ENCODE measurements at regions not wholly inside any gene's neighbourhood (a gene's known extent, or its start where the extent isn't known, plus 50 kb on each side); places are given as distances from the start of the nearest gene placed in this dataset.

DNA sequence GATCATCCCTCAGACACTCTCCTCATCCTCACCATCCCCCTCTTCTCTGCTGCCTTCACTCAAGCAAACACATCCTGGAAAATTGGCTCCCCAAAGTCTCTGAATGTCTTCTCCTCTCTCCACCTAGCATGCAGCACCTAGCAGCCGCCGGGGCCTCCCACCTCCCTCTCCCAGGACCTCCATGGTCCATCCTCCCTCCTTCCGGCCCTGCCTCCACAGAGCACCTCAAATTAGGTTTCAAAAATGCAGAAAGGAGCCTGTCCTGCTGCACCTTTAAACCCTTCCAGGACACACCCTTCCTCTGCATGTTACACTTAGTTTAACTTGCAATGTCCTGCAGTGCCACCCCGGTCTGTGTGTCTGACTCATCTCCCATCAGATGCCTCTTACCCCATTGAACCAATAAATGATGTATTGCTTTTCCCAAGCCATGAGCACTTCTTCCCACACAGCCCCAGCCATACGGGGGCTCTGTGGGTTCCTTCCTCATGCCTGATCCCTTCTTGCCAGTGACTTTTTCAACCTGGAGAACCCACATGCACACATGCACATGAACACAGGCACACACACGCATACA is 582.5 kb upstream of the MGMT start:
- FAIRE-seq = no peak

DNA sequence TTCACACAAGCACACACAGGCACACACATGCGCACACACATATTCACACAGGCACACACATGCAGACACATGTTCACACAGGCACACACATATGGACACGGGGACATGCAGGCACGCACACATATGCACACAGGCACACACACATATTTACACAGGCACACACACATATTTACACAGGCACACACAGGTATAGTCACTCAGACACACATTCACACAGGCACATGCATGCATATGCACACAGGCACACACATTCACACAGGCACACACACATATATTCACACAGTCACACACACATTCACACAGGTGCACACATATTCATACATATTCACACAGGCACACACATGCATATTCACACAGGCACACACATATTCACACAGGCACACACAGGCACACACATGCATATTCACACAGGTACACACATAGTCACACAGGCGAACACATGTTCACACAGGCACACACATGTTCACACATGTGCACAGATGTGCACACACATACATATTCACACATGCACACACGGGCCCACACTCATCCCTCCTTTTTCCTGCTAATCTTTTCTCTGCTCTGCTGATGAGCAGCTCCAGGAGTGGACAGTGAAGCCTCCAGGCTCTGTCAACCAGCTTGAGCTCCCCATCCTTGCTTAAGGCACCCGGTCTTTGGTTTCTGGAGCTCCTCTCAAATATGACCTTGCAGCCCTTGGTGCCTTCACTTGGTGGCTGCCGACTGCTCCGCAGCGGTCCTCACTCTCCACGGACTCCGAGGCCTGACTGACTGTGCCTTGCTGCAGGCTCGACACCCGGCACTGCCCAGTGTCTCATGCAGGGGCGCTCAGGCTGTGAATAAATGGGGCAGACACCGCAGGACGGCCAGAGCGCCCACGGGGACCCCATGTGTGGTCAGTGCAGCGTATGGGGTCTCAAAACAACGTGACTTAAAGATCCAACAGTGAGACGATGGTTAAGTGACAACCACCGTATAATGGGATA is 581.2 kb upstream of the MGMT start:
- no peak for FAIRE-seq

DNA sequence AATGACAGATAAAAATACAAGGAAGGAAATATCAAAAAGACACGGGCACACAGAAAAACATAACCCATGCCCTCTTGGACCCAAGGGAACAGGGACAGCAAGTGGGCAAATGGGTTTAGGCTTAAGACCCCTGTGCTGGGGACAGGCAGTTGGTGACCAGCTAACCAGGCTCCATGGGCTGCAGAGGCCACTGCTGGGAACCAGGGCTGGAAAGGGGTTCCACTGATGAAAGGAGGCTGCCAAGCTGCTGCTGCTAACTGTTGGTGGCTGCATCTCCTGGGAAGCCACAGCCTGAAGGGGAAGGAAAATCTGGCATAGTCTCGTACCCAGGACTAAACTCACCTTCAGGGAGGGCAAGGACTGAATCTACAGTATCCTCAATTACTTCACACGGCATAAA is 579.2 kb upstream of the MGMT start:
- FAIRE-seq = no peak

DNA sequence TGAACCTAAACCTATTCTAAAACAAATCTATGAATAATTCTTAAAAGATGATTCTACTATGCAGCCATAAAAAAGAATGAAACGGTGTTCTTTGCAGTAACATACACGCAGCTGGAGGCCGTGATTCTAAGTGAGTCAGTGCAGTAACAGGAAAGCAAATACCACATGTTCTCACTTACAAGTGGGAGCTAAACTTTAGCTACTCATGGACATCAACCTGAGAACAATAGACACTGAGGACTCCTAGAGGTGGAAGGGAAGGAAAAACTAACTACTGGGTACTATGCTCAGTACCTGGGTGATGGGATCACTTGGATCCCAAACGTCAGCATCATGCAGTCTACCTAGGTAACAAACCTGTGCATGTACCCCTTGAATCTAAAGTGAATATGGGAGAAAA is 575.0 kb upstream of the MGMT start:
- no peak for FAIRE-seq

DNA sequence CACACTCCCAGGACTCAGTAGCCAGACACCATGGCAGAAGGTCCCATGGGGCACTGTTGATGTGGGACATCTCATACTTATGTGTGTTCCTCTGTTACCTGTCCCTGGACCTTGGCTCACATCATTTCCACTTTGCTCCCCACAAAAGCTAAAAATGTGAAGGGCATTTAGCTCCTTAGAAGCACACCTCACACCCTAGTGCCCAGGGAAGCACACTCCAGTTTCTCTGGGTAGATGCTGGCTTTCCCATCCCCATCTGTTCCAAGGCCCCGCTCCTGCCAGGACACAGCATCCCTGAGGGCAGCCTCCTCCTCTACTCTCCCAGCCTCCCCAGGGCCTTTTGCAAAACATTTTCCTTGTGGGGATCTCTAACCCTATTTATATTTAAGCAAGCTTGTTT is 572.4 kb upstream of the MGMT start:
- no peak for FAIRE-seq

DNA sequence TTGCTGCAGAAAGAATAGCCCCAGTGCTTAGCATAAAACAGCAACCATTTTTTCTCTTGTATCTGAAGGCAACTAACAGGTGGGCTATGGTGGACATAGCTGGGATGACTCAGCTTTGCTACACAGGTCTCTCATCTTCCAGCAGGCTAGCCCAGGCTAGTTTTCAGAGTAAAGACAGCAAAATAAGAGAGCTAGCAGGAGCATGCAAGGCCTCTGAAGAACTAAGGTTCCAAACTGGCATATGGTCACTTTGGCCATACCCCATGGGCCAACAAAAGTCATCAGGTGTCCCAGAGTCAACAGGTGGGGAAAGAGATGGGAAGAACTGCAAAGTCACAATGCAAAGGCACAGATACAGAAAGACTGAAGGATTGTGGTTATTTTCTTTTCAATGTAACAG is 571.6 kb upstream of the MGMT start:
- FAIRE-seq = no peak

DNA sequence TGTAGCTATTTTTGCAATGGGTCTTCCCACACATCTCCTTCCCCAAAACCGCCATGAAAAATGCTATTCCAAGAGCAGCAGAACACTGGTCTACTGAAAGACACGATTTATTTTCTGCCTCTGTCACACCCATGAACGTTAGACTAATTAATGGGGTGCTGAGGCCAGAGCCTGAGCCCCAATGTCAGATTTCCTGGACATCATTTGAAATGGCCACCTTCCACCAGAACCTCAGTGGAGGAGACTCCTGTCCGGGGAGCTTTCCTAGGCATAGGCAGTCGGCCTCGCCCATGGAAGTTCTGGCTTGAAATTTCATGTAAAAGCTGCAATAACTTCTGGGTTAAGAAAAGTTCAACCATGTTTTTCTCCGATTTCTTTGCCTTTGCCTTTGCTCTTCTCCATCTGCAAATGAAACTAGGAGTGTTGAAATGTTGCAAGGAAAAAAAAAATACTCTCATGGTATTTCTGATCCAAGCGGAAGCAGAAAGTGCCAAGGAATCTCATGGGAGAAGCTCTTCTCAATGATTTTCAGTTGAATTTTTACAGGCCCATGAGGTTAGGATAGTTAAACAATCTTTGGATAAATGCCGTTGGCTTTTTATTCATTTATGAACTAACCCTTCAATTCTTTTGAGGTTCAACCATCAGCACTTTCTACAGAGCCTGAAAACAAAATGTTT is 570.8 kb upstream of the MGMT start:
- FAIRE-seq = no peak

DNA sequence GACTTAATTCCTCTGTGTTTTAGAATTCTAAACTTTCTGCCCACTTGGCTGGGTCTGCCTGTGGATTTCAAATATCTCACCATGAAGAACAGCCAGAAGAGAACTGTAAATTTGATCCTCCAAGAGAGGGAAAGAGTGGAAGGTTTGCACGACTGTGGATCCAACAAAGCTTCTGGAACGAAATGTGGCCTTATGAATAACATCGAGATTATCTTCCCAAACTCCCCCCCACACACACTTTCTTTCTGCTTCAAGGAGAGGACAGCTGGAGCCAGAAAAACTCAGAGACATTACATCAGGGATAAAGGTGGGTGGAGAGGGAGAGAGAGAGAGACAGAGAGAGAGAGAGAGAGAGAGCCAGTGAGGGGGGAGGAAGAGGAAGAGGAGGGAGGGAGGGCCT is 570.1 kb upstream of the MGMT start:
- FAIRE-seq = no peak

DNA sequence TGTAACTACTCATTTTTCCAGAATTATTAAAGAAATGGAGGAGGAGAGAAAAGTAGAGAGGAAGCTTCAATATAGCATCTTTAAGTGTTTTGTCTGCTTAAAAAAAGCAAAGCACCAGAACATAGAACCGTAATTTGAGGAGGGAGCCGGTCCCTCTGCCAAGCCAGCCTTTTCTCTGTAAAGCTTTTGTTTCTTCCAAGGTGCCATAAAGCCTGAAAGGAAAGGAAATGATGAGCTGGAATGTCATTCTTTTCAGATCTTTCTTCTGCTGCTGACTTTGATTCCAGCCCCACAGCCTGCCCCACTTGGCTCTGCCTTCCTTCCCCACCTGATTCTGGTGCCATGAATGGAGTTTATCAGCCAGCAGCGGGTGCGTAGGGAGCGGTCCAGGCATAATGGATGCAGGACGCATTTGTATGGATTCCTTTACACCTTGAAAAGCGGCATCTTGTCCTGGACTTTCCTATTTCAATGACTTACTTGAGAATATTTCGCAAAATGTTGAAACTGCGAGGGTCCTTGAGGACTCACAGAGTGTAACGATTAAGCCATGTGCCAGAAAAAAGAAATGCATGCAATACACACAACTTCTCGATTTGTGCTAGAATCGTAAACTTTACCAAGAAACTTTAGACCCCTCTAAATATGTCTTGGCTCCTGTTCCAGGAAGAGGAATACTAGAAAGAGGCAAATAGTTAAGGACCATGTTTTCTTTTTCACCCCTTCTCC is 569.5 kb upstream of the MGMT start:
- no peak for FAIRE-seq

DNA sequence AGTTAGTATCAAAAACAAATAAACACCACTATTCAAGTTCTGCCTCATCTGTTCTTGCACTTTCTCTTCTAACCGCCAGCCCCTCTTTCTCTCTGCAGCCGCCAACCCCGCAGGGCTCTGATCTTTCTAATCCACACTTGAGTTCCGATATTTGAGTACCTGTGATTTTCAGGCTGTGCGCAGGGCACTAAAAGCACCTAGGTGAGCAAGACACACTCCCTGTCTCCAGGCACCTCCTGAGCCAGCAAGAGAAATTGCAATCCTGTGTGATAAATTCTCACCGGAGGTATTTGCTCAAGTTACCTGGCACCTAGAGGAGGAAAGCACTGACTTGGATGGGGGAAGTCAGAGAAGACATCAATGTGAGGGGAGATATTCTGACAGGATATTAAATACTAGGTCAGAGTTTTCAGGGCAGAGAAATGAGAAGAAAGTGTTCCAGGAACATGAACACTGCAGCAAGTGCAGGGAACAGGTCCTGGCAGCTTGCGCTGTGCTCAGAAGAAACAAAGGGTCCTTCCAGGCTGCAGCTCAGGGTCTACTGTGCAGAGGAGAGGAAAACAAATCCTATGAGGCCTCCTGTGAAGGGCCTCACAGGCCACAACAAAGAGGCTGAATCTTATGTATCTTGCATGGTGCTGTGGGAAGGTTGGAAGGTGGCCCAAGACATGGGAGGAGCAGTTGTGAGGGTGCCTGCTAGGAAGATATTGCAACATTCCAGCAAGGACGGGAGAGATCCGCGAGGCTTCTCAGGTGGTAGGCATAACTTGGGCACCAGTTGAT is 568.7 kb upstream of the MGMT start:
- no peak for FAIRE-seq

DNA sequence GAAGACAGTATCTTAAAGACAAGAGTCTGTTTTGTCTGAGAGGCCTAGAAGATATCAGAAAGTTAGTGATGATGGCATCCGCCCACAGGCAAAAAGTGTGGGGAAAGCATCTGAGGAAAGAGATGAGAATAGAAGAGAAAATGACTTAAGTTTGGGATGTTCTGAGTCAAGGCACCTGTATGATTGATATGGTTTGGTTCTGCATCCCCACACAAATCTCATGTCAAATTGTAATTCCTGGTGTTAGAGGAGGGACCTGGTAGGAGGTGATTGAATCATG is 568.2 kb upstream of the MGMT start:
- no peak for FAIRE-seq

DNA sequence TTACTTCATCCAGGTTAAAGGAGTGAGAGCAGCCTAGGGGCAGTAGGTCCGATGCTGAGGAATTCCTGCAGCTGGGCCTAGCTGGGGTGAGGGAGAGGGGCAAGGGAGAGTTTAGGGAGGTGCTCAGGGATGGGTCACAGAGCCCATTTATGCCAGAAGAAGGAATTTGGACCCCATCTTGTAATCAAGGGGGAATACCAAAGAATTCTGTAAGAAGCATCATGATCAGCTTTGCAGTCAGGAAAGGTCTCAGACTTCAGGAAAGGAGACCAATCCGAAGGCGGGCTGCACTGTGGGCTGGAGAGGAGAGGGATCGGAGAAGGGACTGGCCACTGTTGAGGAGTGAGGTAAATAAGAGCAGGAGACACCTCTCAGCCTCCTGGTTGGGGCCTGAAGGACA is 566.6 kb upstream of the MGMT start:
- no peak for FAIRE-seq

DNA sequence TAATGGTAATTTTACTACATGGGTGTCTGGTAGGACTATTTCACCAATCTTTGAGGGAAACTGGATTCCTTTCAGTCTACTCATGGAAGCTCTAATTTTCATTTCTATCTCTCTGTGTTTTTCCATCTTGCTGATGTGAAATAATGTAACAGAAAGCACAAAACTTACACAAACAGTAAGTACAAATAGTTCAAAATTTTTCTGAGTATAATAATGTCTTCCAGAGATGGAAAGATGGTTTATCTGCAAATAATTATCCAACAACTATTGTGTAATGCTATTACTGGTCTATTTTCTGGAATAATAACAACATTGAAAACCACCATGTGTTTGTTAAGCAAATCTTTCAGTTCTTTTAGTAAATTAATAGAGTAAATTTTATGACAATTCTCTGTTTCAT is 565.8 kb upstream of the MGMT start:
- no peak for FAIRE-seq

DNA sequence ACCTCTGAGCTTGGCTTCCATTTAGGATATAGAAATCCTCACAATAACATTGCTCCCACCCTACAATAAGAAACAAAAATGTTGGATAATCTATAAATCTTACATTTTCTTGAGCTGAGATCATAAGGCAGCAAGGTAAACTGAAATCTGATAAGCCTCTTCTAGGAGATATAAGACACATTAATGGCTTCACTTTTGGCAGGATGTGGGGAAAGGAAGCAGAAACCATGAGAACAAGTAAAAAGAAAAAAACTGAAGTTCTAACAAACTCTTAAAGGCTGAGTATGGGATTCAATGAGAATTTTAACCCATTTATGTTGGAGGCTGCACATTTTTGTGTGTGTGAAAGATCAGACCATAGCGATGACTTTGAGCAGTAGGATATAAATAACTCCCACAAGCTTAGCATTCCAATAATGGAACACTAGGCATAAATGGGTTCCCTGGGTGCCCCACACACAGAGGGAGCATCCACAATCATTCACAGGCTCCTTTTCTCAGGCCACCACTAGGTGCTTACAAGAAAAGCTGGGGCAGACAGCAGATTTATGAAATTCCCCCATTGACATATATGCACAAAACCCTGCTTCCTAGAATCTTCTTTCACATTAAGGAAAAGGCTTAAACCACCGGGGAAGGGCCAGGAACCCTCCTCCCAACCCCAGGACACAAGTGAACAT is 564.9 kb upstream of the MGMT start:
- FAIRE-seq = no peak

DNA sequence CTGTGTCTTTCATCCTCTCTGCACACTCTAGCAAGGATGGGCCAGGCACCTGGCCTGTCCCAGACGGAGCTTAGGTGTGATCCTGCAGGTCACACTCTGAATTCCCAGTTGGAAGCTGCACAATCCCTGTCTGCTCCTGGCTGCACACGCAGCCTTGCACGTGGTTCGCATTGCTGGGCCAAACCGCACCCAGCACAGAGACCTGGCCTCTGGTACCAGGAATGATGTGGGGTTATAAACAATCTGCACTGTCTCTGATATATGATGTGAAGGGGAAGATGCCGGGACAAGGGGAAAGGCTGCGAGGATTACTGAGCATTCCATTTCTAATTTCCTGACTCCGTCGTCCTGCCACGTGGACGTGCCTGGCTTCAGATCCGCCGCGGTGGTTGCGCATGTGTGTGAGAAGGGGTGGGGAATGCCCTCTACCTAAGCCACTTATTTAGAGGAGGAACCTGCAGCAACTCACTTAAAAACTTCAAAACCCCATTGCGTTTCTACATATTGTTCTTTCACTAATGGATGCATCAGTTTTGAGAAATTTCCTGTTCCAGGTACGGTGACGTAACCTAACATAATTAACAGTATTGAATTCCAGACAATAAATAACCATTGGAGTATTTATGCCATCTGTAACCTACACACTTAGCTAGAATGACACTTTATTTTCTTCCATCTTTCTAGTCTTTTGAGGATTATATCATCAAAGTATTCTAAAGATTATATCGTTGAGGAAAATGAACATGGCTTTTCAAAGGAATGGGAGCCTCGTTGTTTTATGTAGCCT is 559.7 kb upstream of the MGMT start:
- FAIRE-seq = no peak

DNA sequence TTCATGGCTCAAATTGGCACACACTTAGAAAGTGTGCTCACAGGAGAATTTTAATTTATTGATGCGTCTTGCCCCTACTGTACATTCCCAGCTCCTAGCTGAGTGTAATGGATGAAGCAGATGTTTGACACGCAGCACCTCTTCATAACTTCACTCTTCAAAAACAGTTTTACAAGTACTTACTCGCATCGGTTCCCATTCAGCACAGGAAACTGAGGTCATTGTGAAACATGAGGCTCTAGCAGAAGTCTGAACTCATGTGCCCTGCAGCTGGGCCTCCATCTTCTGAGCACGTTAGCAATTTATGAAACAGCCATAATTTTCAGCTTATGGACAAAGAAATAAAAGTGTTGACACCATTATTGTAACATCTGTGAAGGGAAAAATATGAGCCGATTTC is 558.9 kb upstream of the MGMT start:
- no peak for FAIRE-seq

DNA sequence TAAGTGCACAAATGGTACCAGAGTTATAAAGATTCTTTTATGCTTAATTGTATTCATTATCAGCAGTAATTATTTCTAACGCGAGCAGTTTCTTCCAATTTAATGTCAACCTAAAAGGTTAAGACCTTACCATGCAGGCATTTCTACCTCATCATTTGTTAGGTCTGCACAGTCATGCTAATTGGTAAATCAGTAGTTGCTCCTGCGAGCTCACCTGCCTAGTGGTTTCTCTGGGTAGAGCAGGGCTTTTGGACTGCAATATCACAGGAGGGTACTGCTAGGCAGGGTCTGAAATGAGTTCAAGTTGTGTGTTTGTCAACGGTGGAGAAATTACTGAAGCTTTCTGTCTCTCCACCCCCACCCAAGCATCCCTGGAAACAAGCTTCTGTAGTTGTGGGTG is 558.5 kb upstream of the MGMT start:
- FAIRE-seq = no peak

DNA sequence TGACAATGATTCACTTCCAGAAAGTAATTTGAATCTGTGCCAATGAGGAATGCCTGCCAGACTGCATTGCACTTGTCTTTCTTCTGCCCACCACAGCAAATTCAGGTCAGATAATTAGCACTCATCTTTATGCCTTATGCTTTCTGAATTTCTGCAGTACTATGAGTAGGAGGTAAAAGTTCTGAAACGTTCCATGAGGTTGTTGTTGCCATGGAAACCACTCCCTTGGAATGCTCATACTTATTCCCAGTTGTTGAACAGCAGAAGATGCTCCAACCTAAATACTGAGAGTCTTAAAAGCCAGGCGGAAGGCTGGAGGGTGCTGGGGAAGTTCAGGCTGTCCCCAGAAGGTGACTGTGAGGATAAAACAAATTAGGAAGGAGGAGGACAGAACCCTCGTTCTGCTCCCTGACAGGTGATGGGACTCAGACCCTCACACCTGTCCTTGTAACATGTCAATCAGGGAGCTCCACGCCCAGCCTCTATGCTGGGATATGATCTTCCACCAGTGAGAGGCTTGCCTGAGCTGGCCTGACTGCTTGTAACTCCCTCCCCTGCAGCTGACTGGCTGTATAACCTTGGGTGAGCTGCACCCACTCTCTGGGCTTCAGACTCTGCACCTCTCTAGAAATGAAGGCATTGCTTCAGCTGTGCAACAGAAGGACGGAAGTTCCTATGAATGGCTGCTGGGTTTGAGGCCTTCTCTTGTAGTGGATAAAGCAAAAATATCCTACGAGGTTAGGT is 554.3 kb upstream of the MGMT start:
- no peak for FAIRE-seq

DNA sequence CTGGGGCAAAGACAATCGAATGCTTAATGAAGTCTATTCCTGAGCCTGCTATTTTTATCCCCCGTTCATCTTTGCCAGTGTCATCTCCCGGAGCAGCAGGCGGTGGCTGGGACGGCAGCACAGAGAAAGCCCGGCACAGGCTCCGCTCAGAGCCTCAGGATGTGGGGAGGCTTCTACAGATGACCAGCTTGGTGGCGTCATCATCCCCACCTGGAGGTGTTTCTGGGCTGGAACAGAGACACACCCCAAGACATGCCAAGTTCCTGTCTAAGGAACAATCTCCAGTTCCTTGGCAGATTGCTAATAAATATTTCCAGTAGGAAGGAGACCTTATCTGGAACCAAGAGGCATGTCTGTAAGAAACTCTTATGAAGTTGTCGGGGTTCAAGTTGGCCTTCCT is 552.4 kb upstream of the MGMT start:
- no peak for FAIRE-seq

DNA sequence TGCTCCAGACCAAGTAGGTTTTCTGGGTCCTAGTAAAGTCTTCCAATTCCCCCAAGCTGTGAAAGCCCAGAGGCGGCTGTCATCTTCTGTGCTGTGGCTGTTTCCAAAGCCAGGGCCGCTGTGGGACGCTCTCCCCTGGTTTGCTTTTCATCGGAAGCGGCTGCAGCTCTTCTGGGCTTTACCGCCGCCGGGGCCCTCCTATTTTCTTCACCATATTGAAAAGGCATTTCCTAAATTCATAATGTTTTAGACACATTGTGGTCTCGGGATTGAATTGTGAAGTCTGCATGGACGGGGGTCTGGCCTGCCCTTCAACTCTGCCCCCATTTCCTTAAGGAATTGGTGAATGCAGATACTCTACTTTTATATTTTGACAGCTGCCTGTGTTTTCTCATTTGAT is 551.4 kb upstream of the MGMT start:
- no peak for FAIRE-seq

DNA sequence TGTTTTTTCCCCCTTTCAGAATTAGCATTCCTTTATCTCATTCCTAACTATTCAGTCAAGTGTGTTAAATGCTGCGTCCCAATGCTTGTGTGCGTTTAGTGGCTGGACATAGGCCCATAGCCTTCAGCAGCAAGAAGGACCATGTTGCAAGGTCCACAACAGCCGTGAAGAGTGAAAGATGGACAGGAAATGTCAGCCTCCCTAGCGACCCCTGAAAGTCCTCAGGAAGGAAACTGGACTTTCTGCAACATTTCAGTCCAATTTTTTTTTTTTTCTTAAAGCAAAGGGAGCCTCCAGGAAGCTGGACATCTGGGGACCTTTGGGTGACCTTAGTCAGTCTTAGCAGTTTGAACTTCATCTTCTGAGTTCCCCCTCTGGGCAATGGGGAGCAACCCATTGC is 550.7 kb upstream of the MGMT start:
- no peak for FAIRE-seq
